ENCODE measurements at regions not wholly inside any gene's neighbourhood (a gene's known extent, or its start where the extent isn't known, plus 50 kb on each side); places are given as distances from the start of the nearest gene placed in this dataset.

GRCh38 chr16:26983426-26983825 lies 83.3 kb upstream of the C16orf82 start:
- TF ChIP-seq, protein P1, sequence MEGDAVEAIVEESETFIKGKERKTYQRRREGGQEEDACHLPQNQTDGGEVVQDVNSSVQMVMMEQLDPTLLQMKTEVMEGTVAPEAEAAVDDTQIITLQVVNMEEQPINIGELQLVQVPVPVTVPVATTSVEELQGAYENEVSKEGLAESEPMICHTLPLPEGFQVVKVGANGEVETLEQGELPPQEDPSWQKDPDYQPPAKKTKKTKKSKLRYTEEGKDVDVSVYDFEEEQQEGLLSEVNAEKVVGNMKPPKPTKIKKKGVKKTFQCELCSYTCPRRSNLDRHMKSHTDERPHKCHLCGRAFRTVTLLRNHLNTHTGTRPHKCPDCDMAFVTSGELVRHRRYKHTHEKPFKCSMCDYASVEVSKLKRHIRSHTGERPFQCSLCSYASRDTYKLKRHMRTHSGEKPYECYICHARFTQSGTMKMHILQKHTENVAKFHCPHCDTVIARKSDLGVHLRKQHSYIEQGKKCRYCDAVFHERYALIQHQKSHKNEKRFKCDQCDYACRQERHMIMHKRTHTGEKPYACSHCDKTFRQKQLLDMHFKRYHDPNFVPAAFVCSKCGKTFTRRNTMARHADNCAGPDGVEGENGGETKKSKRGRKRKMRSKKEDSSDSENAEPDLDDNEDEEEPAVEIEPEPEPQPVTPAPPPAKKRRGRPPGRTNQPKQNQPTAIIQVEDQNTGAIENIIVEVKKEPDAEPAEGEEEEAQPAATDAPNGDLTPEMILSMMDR (IDR thresholded peaks at IDR 0.05) = no peak
- no peak for TF ChIP-seq POLR2A (IDR thresholded peaks at IDR 0.05)
